A673 (cell line): ENCODE measurements at regions not wholly inside any gene's neighbourhood (a gene's known extent, or its start where the extent isn't known, plus 50 kb on each side); places are given as distances from the start of the nearest gene placed in this dataset.

ENCODE experiments used
- BruUV-seq: library from RNA; stranded (reverse); fragments of 400-500 nt; replicated peaks from 2 replicates; lab custom pipeline; 2021; lab: Mats Ljungman, UMichigan
- CTCF ChIA-PET: fragments of 300-600 bp; sonication (Branson Sonifier 250); formaldehyde crosslinking; loops from one replicate; lab custom pipeline; 2022; ENCODE audit warnings: antibody characterized with exemption; lab: Charles Lee
- POLR2A ChIA-PET: fragments of 300-600 bp; sonication (Branson Sonifier 250); formaldehyde crosslinking; loops from one replicate; lab custom pipeline; 2022; ENCODE audit warnings: antibody characterized with exemption; ENCODE audit not compliant: low non-redundant PET; lab: Charles Lee
- DNase-seq: peaks from one replicate; pipeline ENCODE4 v3.0.0-alpha.2; 2015; ENCODE audit warnings: low spot score
- H3K27ac ChIP-seq: fragments of 200-600 bp; sonication (generic); 2 replicates; pipeline ENCODE4 v1.5.1; 2016; ENCODE audit warnings: mixed run types, low read depth, mild to moderate bottlenecking, mixed read lengths, antibody characterized with exemption, low read length; ENCODE audit not compliant: poor library complexity, severe bottlenecking
- H3K27me3 ChIP-seq: fragments of 200-600 bp; sonication (generic); replicated peaks from 2 replicates; pipeline ENCODE4 v1.6.1; 2017; ENCODE audit warnings: mixed run types, low read depth, mild to moderate bottlenecking, mixed read lengths, antibody characterized with exemption, low read length; ENCODE audit not compliant: insufficient read depth, poor library complexity
- H3K36me3 ChIP-seq: fragments of 200-600 bp; sonication (generic); 2 replicates; pipeline ENCODE4 v1.6.1; 2016; ENCODE audit warnings: mixed run types, mild to moderate bottlenecking, mixed read lengths, antibody characterized with exemption, low read length; ENCODE audit not compliant: insufficient read depth, poor library complexity, severe bottlenecking
- H3K4me1 ChIP-seq: fragments of 200-600 bp; sonication (generic); 2 replicates; pipeline ENCODE4 v1.6.1; 2017; ENCODE audit warnings: mixed run types, mild to moderate bottlenecking, mixed read lengths, antibody characterized with exemption, low read length; ENCODE audit not compliant: insufficient read depth, poor library complexity, severe bottlenecking
- H3K4me3 ChIP-seq: fragments of 200-600 bp; sonication (generic); 2 replicates; pipeline ENCODE4 v1.5.1; 2016; ENCODE audit warnings: low read depth, mixed run types, mild to moderate bottlenecking, mixed read lengths, low read length; ENCODE audit not compliant: poor library complexity, severe bottlenecking
- H3K9me3 ChIP-seq: fragments of 200-600 bp; sonication (generic); 2 replicates; pipeline ENCODE4 v1.6.1; 2016; ENCODE audit warnings: mixed run types, low read depth, mild to moderate bottlenecking, mixed read lengths, antibody characterized with exemption, low read length; ENCODE audit not compliant: poor library complexity, severe bottlenecking
- CTCF ChIP-seq: fragments of 300-800, 200-600 bp; sonication (generic); conservative IDR thresholded peaks from 2 replicates; pipeline ENCODE4 v1.5.1; 2017; ENCODE audit warnings: low read depth, mild to moderate bottlenecking, antibody characterized with exemption, low read length, moderate library complexity, mixed read lengths
- EZH2 ChIP-seq: fragments of 200-600 bp; sonication (generic); IDR thresholded peaks from 2 replicates; pipeline ENCODE4 v1.6.1; 2017; ENCODE audit warnings: borderline replicate concordance, low read depth, mild to moderate bottlenecking, mixed read lengths, antibody characterized with exemption, low read length; ENCODE audit not compliant: poor library complexity, severe bottlenecking
- intact Hi-C: fragments of 100-400 bp; cut with micrococcal nuclease; formaldehyde crosslinking; loops from one replicate; pipeline ENCODE4 v1.10.0; 2022; ENCODE audit not compliant: unreplicated experiment

GRCh38 chr1:115492880-115493279 is 148.9 kb upstream of the VANGL1 start:
- no peaks in the 10 kb centered on the region for H3K36me3 ChIP-seq
- no TSS peak for BruUV-seq
- no peak overlapping the region for H3K27ac ChIP-seq
- no peaks in the 10 kb centered on the region for H3K27me3 ChIP-seq
- no peak for TF ChIP-seq EZH2
- no peak for TF ChIP-seq CTCF
- DNase-seq = no peak
- H3K4me1 ChIP-seq = peaks cover 9% of the 10 kb centered on the region
- ChIA-PET CTCF (no interaction called here), POLR2A (no interaction called here)
- H3K4me3 ChIP-seq = no peak overlapping the region
- intact Hi-C loops = no loop called here
- H3K9me3 ChIP-seq = no peaks in the 10 kb centered on the region

GRCh38 chr1:115492019-115492595 is 149.7 kb upstream of the VANGL1 start:
- no peaks in the 10 kb centered on the region for H3K9me3 ChIP-seq
- CTCF ChIA-PET = no interaction called here
- peaks cover 9% of the 10 kb centered on the region for H3K4me1 ChIP-seq
- BruUV-seq = no TSS peak
- no peak overlapping the region for H3K27ac ChIP-seq
- POLR2A ChIA-PET = no interaction called here
- no peaks in the 10 kb centered on the region for H3K36me3 ChIP-seq
- H3K4me3 ChIP-seq = no peak overlapping the region
- H3K27me3 ChIP-seq = no peaks in the 10 kb centered on the region
- intact Hi-C loops = no loop called here
- no peak for DNase-seq
- TF ChIP-seq EZH2 (no peak), CTCF (no peak)

- no peak for DNase-seq
- CTCF ChIA-PET = no interaction called here
- no peaks in the 10 kb centered on the region for H3K9me3 ChIP-seq
- H3K27ac ChIP-seq = no peak overlapping the region
- H3K4me1 ChIP-seq = peaks cover 9% of the 10 kb centered on the region
- no peaks in the 10 kb centered on the region for H3K27me3 ChIP-seq
- H3K36me3 ChIP-seq = no peaks in the 10 kb centered on the region
- POLR2A ChIA-PET = no interaction called here
- intact Hi-C loops = no loop called here
- TF ChIP-seq EZH2 (no peak), CTCF (no peak)
- no peak overlapping the region for H3K4me3 ChIP-seq
- no TSS peak for BruUV-seq
Measured at GRCh38 chr1:115491298-115492018, 150.3 kb upstream of the VANGL1 start.
